ENCODE measurements at regions not wholly inside any gene's neighbourhood (a gene's known extent, or its start where the extent isn't known, plus 50 kb on each side); places are given as distances from the start of the nearest gene placed in this dataset.

- H3K27me3 Mint-ChIP-seq, result peaks cover 16% of the 10 kb centered on the region
- no peak overlapping the region for H3K27ac Mint-ChIP-seq
Measured at GRCh38 chr5:3311433-3311832, 284.2 kb upstream of the IRX1 start.

GRCh38 chr5:3310541-3311261 is 284.9 kb upstream of the IRX1 start:
- peak overlapping the region; percentile 18 for H3K27ac Mint-ChIP-seq
- TF ChIP-seq CTCF (conservative IDR thresholded peaks at IDR 0.05), result no peak
- H3K9me3 Mint-ChIP-seq, result peaks cover 7% of the 10 kb centered on the region
- H3K4me3 Mint-ChIP-seq, result no peak overlapping the region
- H3K36me3 Mint-ChIP-seq, result peaks cover 3% of the 10 kb centered on the region
- peaks cover 12% of the 10 kb centered on the region for H3K27me3 Mint-ChIP-seq
- peaks cover 4% of the 10 kb centered on the region for H3K4me1 Mint-ChIP-seq (ENCODE audit: unreplicated experiment)
- DNase-seq (ENCODE audit: extremely low spot score, unreplicated experiment), result no peak

More at GRCh38 chr5:3311433-3311832, 284.2 kb upstream of the IRX1 start:
- Mint-ChIP-seq H3K4me3 (no peak overlapping the region), H3K9me3 (peaks cover 7% of the 10 kb centered on the region), H3K4me1 (ENCODE audit: unreplicated experiment) (peaks cover 4% of the 10 kb centered on the region), H3K36me3 (peaks cover 3% of the 10 kb centered on the region)
- DNase-seq (ENCODE audit: extremely low spot score, unreplicated experiment), result no peak
- no peak for TF ChIP-seq CTCF (conservative IDR thresholded peaks at IDR 0.05)

DNA sequence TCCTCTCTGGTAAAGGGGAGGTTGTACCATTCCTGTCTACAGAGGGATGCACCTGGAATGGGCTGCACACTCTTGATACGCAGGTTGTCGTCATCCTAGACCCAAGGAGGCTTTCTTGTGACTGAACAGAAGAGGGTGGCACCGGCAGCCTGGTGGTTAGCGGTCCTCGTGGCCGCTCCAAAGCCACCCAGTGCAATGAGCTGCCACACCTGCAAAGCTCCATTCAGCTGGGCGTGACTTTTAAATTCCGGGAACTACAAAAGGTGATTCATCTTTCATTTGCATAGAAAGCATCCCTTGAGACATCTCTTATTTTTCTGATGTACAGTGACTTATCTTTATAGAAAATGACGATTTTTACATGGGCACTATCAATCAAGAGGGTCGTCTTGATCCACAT is 286.1 kb upstream of the IRX1 start:
- DNase-seq (ENCODE audit: extremely low spot score, unreplicated experiment), result no peak
- H3K4me1 Mint-ChIP-seq (ENCODE audit: unreplicated experiment), result peaks cover 4% of the 10 kb centered on the region
- H3K27me3 Mint-ChIP-seq, result peaks cover 9% of the 10 kb centered on the region
- peaks cover 11% of the 10 kb centered on the region for H3K9me3 Mint-ChIP-seq
- no peak overlapping the region for H3K27ac Mint-ChIP-seq
- no peak for TF ChIP-seq CTCF (conservative IDR thresholded peaks at IDR 0.05)
- H3K4me3 Mint-ChIP-seq, result no peak overlapping the region
- H3K36me3 Mint-ChIP-seq, result peaks cover 3% of the 10 kb centered on the region

GRCh38 chr5:3307982-3308621 is 287.5 kb upstream of the IRX1 start:
- no peak for DNase-seq (ENCODE audit: extremely low spot score, unreplicated experiment)
- no peak overlapping the region for H3K27ac Mint-ChIP-seq
- H3K36me3 Mint-ChIP-seq, result no peaks in the 10 kb centered on the region
- peaks cover 5% of the 10 kb centered on the region for H3K9me3 Mint-ChIP-seq
- H3K4me3 Mint-ChIP-seq, result no peak overlapping the region
- no peak for TF ChIP-seq CTCF (conservative IDR thresholded peaks at IDR 0.05)
- H3K4me1 Mint-ChIP-seq (ENCODE audit: unreplicated experiment), result peaks cover 11% of the 10 kb centered on the region
- peaks cover 3% of the 10 kb centered on the region for H3K27me3 Mint-ChIP-seq

- TF ChIP-seq CTCF (conservative IDR thresholded peaks at IDR 0.05), result no peak
- H3K27me3 Mint-ChIP-seq, result peaks cover 3% of the 10 kb centered on the region
- H3K36me3 Mint-ChIP-seq, result no peaks in the 10 kb centered on the region
- no peak for DNase-seq (ENCODE audit: extremely low spot score, unreplicated experiment)
- H3K4me3 Mint-ChIP-seq, result no peak overlapping the region
- peaks cover 4% of the 10 kb centered on the region for H3K9me3 Mint-ChIP-seq
- H3K4me1 Mint-ChIP-seq (ENCODE audit: unreplicated experiment), result peaks cover 25% of the 10 kb centered on the region
- no peak overlapping the region for H3K27ac Mint-ChIP-seq
Measured at GRCh38 chr5:3305432-3305831, 290.2 kb upstream of the IRX1 start.

Data from type B pancreatic cell (in vitro differentiated cells).